HG03457 (cell line): ENCODE measurements at regions not wholly inside any gene's neighbourhood (a gene's known extent, or its start where the extent isn't known, plus 50 kb on each side); places are given as distances from the start of the nearest gene placed in this dataset.
"Not testable (repeated sequence)": the region's sequence is repeated elsewhere in the genome, so short reads cannot be mapped to it uniquely, and the experiment has no call there.

Experiments
- ATAC-seq: cut with Tn5 transposase; IDR thresholded peaks from one replicate; pipeline ENCODE4 v1.9.1; 2021; ENCODE audit warnings: moderate number of reproducible peaks; ENCODE audit not compliant: unreplicated experiment

- ATAC-seq: no peak
Measured at GRCh38 chr15:26280281-26280680, 417.2 kb upstream of the ATP10A start.

DNA sequence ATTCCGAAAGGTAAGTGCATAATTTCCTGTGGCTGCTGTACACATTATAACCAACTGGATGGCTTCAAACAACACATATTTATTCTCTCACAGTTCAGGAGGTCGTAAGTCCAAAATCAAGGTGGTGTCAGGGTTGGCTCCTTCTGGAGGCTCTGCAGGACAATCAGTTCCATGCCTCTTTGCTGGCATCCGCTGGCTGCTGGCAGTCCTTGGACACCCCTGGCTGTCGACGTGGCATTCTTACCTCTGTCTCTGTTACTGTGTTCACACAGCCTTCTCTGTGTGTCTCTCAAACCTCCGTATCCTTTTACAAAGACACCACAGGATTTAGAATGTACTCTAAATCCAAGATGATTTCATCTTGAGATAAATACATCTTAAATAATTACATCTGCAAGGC is 398.8 kb upstream of the ATP10A start:
- ATAC-seq: no peak

DNA sequence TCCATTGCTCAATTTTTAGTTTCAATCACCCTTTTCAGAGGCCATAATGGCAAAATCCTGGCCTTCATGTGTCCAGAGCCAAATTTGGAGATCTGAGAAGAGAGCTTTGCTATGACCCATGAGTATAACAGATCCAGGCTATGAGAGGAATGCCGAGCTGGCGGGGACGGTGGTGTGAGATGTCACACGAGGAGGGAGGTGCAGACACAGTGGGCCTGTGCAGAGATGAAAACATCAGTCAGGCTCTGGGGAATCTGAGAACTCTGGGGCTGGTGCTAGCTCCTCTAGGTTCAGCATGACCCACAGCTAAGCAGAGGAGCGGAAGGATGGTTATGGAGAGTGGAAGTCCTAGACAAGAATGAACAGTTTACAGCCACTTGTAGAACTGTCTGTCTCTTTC is 398.3 kb upstream of the ATP10A start:
- no peak for ATAC-seq

DNA sequence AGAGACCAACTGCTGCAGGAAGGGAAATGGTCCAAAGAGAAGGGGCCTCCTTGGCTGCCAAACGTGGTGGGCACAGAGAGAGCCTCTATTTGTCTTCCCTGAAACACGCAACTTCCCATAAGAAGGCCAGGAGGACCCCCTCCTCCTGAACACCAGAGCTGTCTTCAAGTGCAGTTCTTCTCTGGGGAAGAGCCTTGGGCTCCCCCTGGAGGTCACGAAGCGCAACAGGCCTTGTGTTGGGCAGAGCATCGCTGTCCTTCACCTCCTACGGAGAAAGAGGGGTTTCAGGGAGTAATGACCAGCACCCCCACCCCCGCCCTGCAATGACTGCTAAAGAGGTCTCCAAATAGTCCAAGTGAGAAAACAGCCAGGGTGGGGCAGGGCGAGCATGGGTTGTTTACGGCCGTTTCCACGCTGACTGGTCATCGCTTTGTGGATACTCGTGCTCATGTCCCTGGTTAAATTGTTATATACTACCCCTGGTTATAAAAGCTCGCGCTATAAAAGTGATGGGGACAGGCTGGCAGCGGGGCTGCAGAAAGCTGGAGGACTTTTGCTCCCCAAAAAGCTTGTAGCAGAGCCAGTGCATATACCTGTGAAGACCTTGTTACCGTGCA is 397.5 kb upstream of the ATP10A start:
- ATAC-seq: no peak

DNA sequence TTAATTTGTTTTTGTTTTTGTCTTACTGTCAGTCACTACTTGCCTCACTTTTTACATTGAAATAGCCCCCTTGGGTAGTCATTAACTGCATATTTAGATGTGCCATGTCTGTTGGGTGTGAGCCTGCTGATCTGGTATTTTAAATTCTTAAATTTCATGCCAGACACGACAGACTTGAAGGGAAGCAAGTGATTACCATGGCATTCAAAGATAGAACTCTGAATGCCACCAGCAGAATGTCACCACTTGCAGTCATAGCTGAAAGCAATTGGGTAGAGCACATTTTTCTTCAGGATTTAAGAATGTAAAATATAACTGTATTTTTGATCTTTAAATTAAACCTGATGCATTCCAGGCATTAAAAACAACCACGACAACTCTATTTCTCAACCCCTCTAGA is 396.5 kb upstream of the ATP10A start:
- no peak for ATAC-seq

DNA sequence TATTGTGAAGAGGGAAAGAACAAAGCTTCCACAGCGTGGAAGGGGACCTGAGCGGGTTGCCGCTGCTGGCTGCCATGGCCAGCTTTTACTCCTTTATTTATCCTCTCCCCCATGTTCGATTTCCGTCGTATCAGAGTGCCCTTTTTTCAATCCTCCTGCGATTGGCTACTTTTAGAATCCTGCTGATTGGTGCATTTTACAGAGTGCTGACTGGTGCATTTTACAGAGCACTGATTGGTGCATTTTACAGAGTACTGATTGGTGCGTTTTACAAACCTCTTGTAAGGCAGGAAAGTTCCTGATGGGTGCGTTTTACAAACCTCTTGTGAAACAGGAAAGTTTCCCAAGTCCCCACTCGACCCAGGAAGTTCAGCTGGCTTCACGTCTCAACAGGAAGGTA is 381.7 kb upstream of the ATP10A start:
- not testable (repeated sequence) for ATAC-seq

DNA sequence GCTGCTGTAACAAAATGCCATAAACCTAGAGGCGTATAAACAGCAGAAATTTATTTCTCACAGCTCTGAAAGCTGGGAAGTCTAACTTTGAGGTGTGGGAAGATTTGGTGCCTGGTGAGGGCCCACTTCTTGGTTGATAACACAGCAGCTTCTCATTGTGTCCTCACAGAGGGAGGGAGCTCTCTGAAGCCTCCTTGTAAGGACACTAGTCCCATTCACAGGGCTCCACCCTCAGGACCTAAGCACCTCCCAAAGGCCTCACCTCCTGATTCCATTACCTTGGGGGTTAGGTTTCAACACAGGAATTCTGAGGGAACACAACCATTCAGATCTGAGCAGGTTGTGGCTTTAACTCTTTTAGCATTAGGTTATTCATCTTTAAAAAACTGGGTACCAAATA is 380.3 kb upstream of the ATP10A start:
- ATAC-seq: no peak

GRCh38 chr15:26242565-26243071 is 379.5 kb upstream of the ATP10A start:
- ATAC-seq: no peak

- no peak for ATAC-seq
Measured at GRCh38 chr15:26235864-26236263, 372.7 kb upstream of the ATP10A start.

DNA sequence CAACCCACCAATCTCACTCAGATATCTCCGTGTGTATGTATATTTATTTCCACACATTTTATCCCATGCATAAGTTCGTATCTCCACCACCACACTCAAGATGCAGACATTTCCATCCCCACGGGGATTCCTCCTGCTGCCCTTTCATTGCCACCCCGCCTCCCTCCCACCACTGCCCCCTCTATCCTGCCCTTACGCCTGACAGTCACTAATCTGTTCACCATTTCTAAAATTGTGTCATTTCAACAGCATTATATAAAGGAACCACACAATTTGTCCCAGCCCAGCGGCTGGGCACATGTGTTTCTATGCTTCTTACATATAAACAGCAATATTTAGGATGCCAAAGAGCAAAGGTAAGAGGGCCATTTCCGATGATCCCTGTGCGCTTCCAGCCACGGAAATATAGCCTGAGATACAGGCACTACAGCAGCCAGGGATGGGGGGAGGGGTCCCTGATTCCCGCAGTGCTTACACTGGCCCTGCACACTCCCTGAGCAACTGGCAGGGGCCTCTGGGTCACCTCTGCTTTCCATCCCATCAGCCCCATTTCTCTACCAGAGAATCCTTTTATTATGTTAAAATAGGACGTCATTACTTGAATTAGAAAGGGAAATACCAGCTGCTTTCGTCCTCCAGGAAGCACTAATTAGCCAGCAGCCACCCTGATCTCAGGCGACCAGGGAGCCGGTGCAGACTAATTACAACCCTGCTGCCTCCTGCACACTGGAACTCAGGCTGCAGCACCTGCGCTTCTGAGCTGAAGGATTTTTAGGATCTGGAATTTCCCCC is 372.0 kb upstream of the ATP10A start:
- ATAC-seq: no peak

- no peak for ATAC-seq
Measured at GRCh38 chr15:26232691-26233090, 369.6 kb upstream of the ATP10A start.

DNA sequence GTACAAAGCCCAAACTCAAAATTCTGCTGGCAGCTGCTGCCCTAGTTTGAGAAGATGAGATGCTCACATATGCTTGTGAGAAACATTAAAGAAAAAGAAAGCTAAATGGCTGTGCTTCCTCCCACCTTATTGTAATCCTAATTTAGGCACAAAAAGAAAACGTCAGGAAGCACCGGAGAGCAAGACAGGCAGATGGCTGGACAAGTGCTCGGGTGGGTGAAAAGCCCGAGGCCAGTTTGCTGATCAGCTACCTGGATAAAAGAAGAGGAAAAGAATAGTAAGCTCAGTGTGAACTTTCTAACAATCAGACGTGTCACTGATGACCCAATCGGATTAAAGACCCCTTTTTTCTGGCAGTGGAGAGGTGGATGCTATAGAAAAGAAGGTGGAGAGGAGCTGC is 368.0 kb upstream of the ATP10A start:
- no peak for ATAC-seq

DNA sequence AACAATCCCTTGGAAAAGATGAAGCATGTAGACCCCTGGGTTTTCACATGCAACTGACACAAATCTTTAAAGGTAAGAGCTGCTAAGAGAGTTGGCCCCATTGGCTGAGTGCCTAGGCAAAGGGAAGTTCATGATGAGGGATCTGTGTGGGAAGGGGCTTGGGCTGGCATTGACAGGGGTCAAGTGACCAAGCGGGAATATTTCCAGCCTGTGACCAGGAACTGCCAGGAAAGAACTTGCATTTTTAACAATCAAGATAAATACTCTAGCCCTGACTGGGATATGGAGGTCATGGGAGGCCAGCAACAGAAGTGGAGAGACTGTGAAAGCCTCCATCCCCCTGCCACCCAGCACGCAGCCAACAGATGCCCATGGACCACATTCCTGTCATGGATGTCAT is 361.1 kb upstream of the ATP10A start:
- ATAC-seq: no peak

- ATAC-seq: no peak
Measured at GRCh38 chr15:26223720-26224119, 360.6 kb upstream of the ATP10A start.

DNA sequence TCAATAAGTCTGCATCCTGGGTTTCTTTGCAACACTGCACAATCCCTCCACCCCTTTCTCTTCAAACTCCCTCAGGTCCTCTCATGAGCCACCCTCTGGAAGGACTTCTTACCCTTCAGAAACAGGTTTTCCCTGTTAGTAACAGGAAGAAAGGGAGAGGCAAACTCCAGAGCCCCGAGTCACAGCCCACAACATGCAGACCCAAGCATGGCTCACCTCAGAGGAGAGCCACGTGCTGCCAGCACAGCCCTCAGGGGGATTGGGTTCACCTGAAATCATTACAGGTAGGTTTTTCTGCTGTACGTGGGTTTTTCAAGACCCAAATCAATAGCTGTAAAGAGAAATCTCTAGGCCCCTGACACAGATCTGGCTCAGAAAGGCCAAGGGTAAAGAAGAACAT is 359.7 kb upstream of the ATP10A start:
- no peak for ATAC-seq

GRCh38 chr15:26217043-26217442 is 353.9 kb upstream of the ATP10A start:
- ATAC-seq: not testable (repeated sequence)

- ATAC-seq: no peak
Measured at GRCh38 chr15:26214290-26214689, 351.2 kb upstream of the ATP10A start.

GRCh38 chr15:26213427-26213826 is 350.3 kb upstream of the ATP10A start:
- ATAC-seq: no peak

DNA sequence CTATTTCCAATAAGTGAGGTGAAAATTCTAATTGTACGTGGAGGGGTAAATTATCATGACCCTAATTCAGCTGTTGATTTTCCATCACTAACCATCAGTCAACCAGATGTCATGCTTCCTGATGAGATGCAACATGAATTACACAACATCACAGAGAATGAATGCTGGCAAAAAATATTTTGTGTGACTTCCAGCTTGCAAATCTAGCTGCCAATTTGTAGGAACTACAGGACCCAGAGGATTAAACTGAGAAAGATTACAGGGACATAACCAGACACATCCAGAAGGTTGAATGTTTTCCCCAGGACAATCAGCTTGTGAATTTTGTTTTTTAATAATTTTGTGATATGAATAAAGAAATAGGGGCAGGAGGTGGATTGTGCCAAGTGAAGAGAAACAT is 349.0 kb upstream of the ATP10A start:
- no peak for ATAC-seq

DNA sequence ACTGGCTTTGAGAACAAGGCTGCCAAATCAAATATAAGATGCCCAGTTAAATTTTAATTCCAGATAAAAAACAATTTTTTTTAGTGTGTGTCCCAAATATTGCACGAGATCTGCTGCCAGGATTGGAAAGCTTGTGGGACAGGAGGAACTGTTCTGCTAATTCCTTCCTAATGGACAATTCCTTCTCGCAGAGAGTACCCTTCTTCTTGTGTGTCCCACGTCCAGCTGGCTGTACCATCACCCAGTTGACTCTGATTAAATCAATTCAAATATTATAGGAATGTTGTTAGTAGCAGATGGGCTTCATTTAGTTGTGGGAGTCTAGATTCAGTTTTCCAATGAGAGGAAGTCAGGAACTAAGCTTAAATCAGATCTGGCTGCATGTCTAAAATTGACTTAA is 347.9 kb upstream of the ATP10A start:
- ATAC-seq: no peak

DNA sequence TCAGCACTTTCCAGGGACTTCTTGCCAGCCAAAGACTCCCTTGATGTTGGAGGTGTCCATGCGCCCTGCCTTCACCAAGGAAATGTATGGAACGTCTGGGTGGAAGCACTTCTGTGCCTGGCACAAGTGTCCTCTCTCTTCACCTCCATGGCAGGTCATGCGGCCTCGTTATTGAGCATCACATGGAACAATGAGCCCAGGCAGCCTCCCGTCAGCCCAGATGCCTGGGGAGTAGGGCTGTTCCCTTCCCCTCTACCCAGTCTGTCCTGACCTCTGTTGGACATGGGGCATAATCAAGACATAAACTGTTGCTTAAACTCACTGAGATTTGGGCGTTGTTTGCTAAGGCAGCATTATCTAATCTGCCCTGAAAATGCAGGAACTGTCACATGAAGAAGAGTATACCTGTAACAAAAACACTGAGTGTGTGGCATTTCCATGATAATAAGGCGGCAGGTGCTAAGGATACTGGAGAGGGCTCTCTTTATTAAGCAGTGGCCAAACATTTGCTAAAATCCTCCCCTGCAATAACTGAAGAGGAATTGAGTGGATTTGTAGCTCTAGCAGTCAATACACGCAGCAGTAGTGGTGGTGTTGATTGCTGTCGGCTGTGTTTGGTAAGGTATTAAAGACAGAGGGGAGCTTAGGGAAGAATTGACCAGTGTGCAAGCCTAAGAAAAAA is 338.2 kb upstream of the ATP10A start:
- no peak for ATAC-seq

DNA sequence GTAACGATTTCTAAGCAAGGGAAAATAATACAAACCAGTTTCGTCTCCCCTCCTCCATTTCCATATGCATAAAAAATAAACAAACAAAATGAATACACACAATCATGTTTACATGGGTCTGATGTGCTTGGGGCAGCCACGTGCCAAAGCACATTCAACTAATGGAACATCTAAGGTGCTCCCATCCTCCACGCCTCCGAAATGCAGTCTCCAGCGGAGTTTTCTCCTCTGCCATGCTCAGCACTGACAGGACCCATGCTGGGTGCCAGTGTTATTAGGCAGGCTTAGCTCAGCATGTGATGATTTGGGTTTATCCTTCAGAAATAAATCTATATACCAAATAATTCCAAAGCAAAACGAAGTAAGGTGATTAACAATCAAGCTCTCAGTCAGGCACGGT is 337.3 kb upstream of the ATP10A start:
- ATAC-seq: no peak
